Prostate gland (tissue), 2 donors: ENCODE measurements at regions not wholly inside any gene's neighbourhood (a gene's known extent, or its start where the extent isn't known, plus 50 kb on each side); places are given as distances from the start of the nearest gene placed in this dataset.

Experiments used
- CTCF ChIP-seq, 4 experiments: fragments of 200-600 bp in 2 of 4; fragments of 450-650 bp in 2 of 4; sonication (generic) in 2 of 4; IDR thresholded peaks; 1 replicate in 3 of 4; 2 replicates in 1 of 4; pipeline ENCODE4 v1.5.1; 2016 to 2019; ENCODE audit warnings: antibody characterized with exemption in 4 of 4, mild to moderate bottlenecking in 2 of 4, moderate library complexity in 2 of 4
- POLR2A ChIP-seq: fragments of 450-650 bp; IDR thresholded peaks from one replicate; pipeline ENCODE4 v1.6.1; 2016; ENCODE audit warnings: antibody characterized with exemption, mild to moderate bottlenecking

- TF ChIP-seq CTCF (IDR thresholded peaks at IDR 0.05) (no peak), POLR2A (no peak)
These were observed 507.0 kb downstream of the TTLL7 start for GRCh38 chr1:83491930-83492329.
